H1 (cell line): ENCODE measurements at regions not wholly inside any gene's neighbourhood (a gene's known extent, or its start where the extent isn't known, plus 50 kb on each side); places are given as distances from the start of the nearest gene placed in this dataset.

ENCODE experiments used
- CTCF ChIA-PET: fragments of 300-600 bp; sonication (Branson Sonifier 250); formaldehyde crosslinking; loops from one replicate; lab custom pipeline; 2021; ENCODE audit not compliant: partially characterized antibody; lab: Charles Lee
- POLR2A ChIA-PET: fragments of 300-600 bp; sonication (Branson Sonifier 250); formaldehyde crosslinking; loops from one replicate; lab custom pipeline; 2021; ENCODE audit warnings: inconsistent platforms; ENCODE audit not compliant: partially characterized antibody; lab: Charles Lee
- DNase-seq, 2 experiments: peaks; one replicate each; pipeline versions ENCODE4 v3.0.0 to v3.0.0-alpha.2; 2010 to 2022; ENCODE audit warnings: low spot score in 2 of 2, low read depth in 1 of 2, mixed read lengths in 1 of 2
- FAIRE-seq: peaks from 2 replicates; lab custom pipeline; 2011; peaks lifted over from hg19 to GRCh38; lab: Jason Lieb, UNC
- H2AFZ ChIP-seq: 2 replicates; pipeline ENCODE4 v1.8.1; 2012; ENCODE audit warnings: low read length, inconsistent platforms
- H2AK5ac ChIP-seq: 2 replicates; pipeline ENCODE4 v1.6.1; 2013; ENCODE audit warnings: low read depth, low read length
- H2BK120ac ChIP-seq: replicated peaks from 2 replicates; pipeline ENCODE3; 2013; ENCODE audit warnings: low read depth, low read length, inconsistent platforms
- H2BK12ac ChIP-seq: 2 replicates; pipeline ENCODE4 v1.6.1; 2013; ENCODE audit warnings: low read depth, low read length
- H2BK15ac ChIP-seq: 2 replicates; pipeline ENCODE4 v1.6.1; 2013; ENCODE audit warnings: low read length
- H2BK20ac ChIP-seq: 2 replicates; pipeline ENCODE4 v1.6.1; 2013; ENCODE audit warnings: low read length
- H2BK5ac ChIP-seq: 2 replicates; pipeline ENCODE4 v1.6.1; 2013; ENCODE audit warnings: low read depth, low read length
- H3K14ac ChIP-seq: 2 replicates; pipeline ENCODE4 v1.6.1; 2013; ENCODE audit warnings: inconsistent platforms; ENCODE audit not compliant: insufficient read length
- H3K18ac ChIP-seq: 2 replicates; pipeline ENCODE4 v1.6.1; 2013; ENCODE audit warnings: low read length; ENCODE audit errors: extremely low read depth
- H3K23ac ChIP-seq: 2 replicates; pipeline ENCODE4 v1.6.1; 2013; ENCODE audit warnings: inconsistent platforms; ENCODE audit not compliant: insufficient read length
- H3K23me2 ChIP-seq: 2 replicates; pipeline ENCODE4 v1.6.1; 2013; ENCODE audit warnings: low read depth, low read length
- H3K27ac ChIP-seq: 2 replicates; pipeline ENCODE4 v1.6.1; 2011; ENCODE audit warnings: low read depth, low read length, inconsistent platforms
- H3K27me3 ChIP-seq, 4 experiments: replicated peaks in 1 of 4; 1 replicate in 1 of 4; 2 replicates in 3 of 4; pipeline versions ENCODE4 v1.6.1 to v1.8.1; 2011 to 2013; ENCODE audit warnings: low read length in 3 of 4, mild to moderate bottlenecking in 3 of 4, inconsistent platforms in 2 of 4, mixed read lengths in 2 of 4, moderate library complexity in 1 of 4; ENCODE audit not compliant: control insufficient read depth in 3 of 4, insufficient read depth in 3 of 4; ENCODE audit errors: extremely low read depth in 1 of 4
- H3K36me3 ChIP-seq, 4 experiments: 2 replicates each; pipeline versions ENCODE4 v1.6.1 to v1.8.1; 2011 to 2013; ENCODE audit warnings: mild to moderate bottlenecking in 4 of 4, low read length in 3 of 4, moderate library complexity in 2 of 4, control low read depth in 1 of 4, inconsistent platforms in 1 of 4; ENCODE audit not compliant: insufficient read depth in 4 of 4, control insufficient read depth in 2 of 4
- H3K4ac ChIP-seq: replicated peaks from 2 replicates; pipeline ENCODE3; 2013; ENCODE audit warnings: low read length, low read depth, mixed read lengths, inconsistent platforms; ENCODE audit not compliant: insufficient read length
- H3K4me1 ChIP-seq, 4 experiments: replicated peaks in 1 of 4; 1 replicate in 1 of 4; 2 replicates in 3 of 4; pipeline versions ENCODE4 v1.6.1 to v1.8.1; 2011 to 2013; ENCODE audit warnings: low read length in 3 of 4, inconsistent platforms in 2 of 4, mixed read lengths in 1 of 4; ENCODE audit not compliant: insufficient read depth in 4 of 4, control insufficient read depth in 3 of 4
- H3K4me2 ChIP-seq, 2 experiments: 2 replicates each; pipeline versions ENCODE4 v1.6.1 to v1.8.1; 2011 to 2013; ENCODE audit warnings: low read depth in 2 of 2, low read length in 2 of 2, control low read depth in 1 of 2, inconsistent platforms in 1 of 2, mild to moderate bottlenecking in 1 of 2; ENCODE audit not compliant: insufficient read depth in 1 of 2
- H3K4me3 ChIP-seq, 4 experiments: fragments of 200-600, 300-600 bp in 1 of 4; sonication (generic), shearing (Covaris generic), sonication (Bioruptor Twin) in 1 of 4; 2 replicates each; pipeline versions ENCODE4 v1.5.1 to v1.8.1; 2011 to 2016; ENCODE audit warnings: low read length in 4 of 4, low read depth in 3 of 4, control low read depth in 2 of 4, inconsistent platforms in 2 of 4, mild to moderate bottlenecking in 2 of 4, mixed read lengths in 1 of 4, moderate library complexity in 1 of 4; ENCODE audit not compliant: insufficient read depth in 2 of 4; ENCODE audit errors: extremely low read depth in 1 of 4
- H3K56ac ChIP-seq: replicated peaks from 2 replicates; pipeline ENCODE3; 2013; ENCODE audit warnings: low read depth, mild to moderate bottlenecking, mixed read lengths, low read length, inconsistent platforms; ENCODE audit not compliant: insufficient read length
- H3K79me1 ChIP-seq: 2 replicates; pipeline ENCODE4 v1.6.1; 2013; ENCODE audit warnings: low read depth, low read length, control low read depth
- H3K79me2 ChIP-seq, 2 experiments: 2 replicates each; pipeline versions ENCODE4 v1.6.1 to v1.8.1; 2012 to 2013; ENCODE audit warnings: low read length in 2 of 2, mild to moderate bottlenecking in 2 of 2, inconsistent platforms in 1 of 2; ENCODE audit not compliant: insufficient read depth in 2 of 2, control insufficient read depth in 1 of 2
- H3K9ac ChIP-seq, 4 experiments: replicated peaks in 1 of 4; 1 replicate in 1 of 4; 2 replicates in 3 of 4; pipeline versions ENCODE4 v1.6.1 to v1.8.1; 2011 to 2013; ENCODE audit warnings: low read depth in 3 of 4, low read length in 3 of 4, control low read depth in 2 of 4, mild to moderate bottlenecking in 2 of 4, moderate library complexity in 2 of 4, inconsistent platforms in 1 of 4; ENCODE audit errors: extremely low read depth in 1 of 4
- H3K9me3 ChIP-seq, 2 experiments: 2 replicates each; pipeline versions ENCODE4 v1.6.1 to v1.8.1; 2012 to 2013; ENCODE audit warnings: mild to moderate bottlenecking in 2 of 2, moderate library complexity in 2 of 2, control low read depth in 1 of 2, inconsistent platforms in 1 of 2, low read depth in 1 of 2, low read length in 1 of 2, mixed read lengths in 1 of 2; ENCODE audit not compliant: insufficient read depth in 2 of 2
- H4K20me1 ChIP-seq, 2 experiments: replicated peaks in 1 of 2; 2 replicates each; pipeline versions ENCODE3 to v1.8.1; 2011 to 2013; ENCODE audit warnings: inconsistent platforms in 2 of 2, low read length in 2 of 2, mild to moderate bottlenecking in 1 of 2; ENCODE audit not compliant: insufficient read depth in 2 of 2, control insufficient read depth in 1 of 2
- H4K5ac ChIP-seq: 2 replicates; pipeline ENCODE4 v1.6.1; 2013; ENCODE audit warnings: low read length, low read depth, mixed read lengths, inconsistent platforms; ENCODE audit not compliant: insufficient read length
- H4K8ac ChIP-seq: 2 replicates; pipeline ENCODE4 v1.8.0; 2013; ENCODE audit warnings: mild to moderate bottlenecking, moderate library complexity, low read length, inconsistent platforms; ENCODE audit not compliant: insufficient read depth; ENCODE audit errors: extremely low read depth
- H4K91ac ChIP-seq: replicated peaks from 2 replicates; pipeline ENCODE3; 2013; ENCODE audit warnings: low read length, mixed read lengths, inconsistent platforms; ENCODE audit not compliant: insufficient read length
- CEBPB ChIP-seq: IDR thresholded peaks from 2 replicates; pipeline ENCODE4 v1.6.1; 2012; ENCODE audit warnings: low read depth, low read length
- WGBS, 2 experiments: shearing (Covaris generic) in 1 of 2; methylation state at CpG; one replicate each; pipeline versions ENCODE4 v1.1.6 to v1.1.7; 2013 to 2015; ENCODE audit warnings: low lambda C conversion rate in 2 of 2, mixed read lengths in 2 of 2, inconsistent platforms in 1 of 2, low coverage in 1 of 2, missing lambda C conversion rate in 1 of 2; ENCODE audit not compliant: insufficient replicate concordance in 2 of 2, insufficient coverage in 1 of 2, insufficient read length in 1 of 2; ENCODE audit errors: extremely low coverage in 1 of 2, missing lambda C conversion rate in 1 of 2; 5-methylcytosine and 5-hydroxymethylcytosine counted together

GRCh38 chr2:21782866-21783265 is 659.1 kb downstream of the TDRD15 start:
- H3K56ac ChIP-seq: no peak overlapping the region
- H3K79me1 ChIP-seq: no peaks in the 10 kb centered on the region
- no peak overlapping the region for H2BK120ac ChIP-seq
- FAIRE-seq (no peak), DNase-seq (no peak)
- H3K23ac ChIP-seq: no peak overlapping the region
- H3K4me1 ChIP-seq: no peaks in the 10 kb centered on the region
- POLR2A ChIA-PET: no interaction called here
- no peak overlapping the region for H2BK20ac ChIP-seq
- TF ChIP-seq CEBPB: no peak
- CTCF ChIA-PET: interaction anchor here (0.5 kb wide), 1 partner anchor 1185 kb away, joined by 4 read pairs; no protein-coding TSS in a partner anchor
- WGBS, 2 experiments: 89% methylated on average over 6 of the region's 6 CpGs; no CpG with 5 or more reads in 1 of the 2 experiments
- H3K9ac ChIP-seq: no peak overlapping the region
- no peak overlapping the region for H2BK12ac ChIP-seq
- no peaks in the 10 kb centered on the region for H3K36me3 ChIP-seq
- H3K27me3 ChIP-seq: no peaks in the 10 kb centered on the region
- no peaks in the 10 kb centered on the region for H3K9me3 ChIP-seq
- H4K8ac ChIP-seq: no peak overlapping the region
- H3K23me2 ChIP-seq: no peaks in the 10 kb centered on the region
- H4K91ac ChIP-seq: no peak overlapping the region
- H3K4me2 ChIP-seq: no peak overlapping the region
- no peaks in the 10 kb centered on the region for H3K79me2 ChIP-seq
- no peak overlapping the region for H3K4ac ChIP-seq
- H2BK5ac ChIP-seq: no peak overlapping the region
- no peak overlapping the region for H3K18ac ChIP-seq
- no peak overlapping the region for H4K5ac ChIP-seq
- H4K20me1 ChIP-seq: no peaks in the 10 kb centered on the region
- no peak overlapping the region for H2AK5ac ChIP-seq
- no peak overlapping the region for H3K14ac ChIP-seq
- H3K27ac ChIP-seq: no peak overlapping the region
- no peak overlapping the region for H3K4me3 ChIP-seq
- no peak overlapping the region for H2AFZ ChIP-seq
- no peak overlapping the region for H2BK15ac ChIP-seq
